Activated CD4-positive, alpha-beta T cell treated with anti-CD3 and anti-CD28 coated beads for 48 hours (primary cell): ENCODE measurements at regions not wholly inside any gene's neighbourhood (a gene's known extent, or its start where the extent isn't known, plus 50 kb on each side); places are given as distances from the start of the nearest gene placed in this dataset.
"Not testable (repeated sequence)": the region's sequence is repeated elsewhere in the genome, so short reads cannot be mapped to it uniquely, and the experiment has no call there.

Source experiments
- DNase-seq: peaks from one replicate; pipeline ENCODE4 v3.0.0-alpha.2; 2020

DNA sequence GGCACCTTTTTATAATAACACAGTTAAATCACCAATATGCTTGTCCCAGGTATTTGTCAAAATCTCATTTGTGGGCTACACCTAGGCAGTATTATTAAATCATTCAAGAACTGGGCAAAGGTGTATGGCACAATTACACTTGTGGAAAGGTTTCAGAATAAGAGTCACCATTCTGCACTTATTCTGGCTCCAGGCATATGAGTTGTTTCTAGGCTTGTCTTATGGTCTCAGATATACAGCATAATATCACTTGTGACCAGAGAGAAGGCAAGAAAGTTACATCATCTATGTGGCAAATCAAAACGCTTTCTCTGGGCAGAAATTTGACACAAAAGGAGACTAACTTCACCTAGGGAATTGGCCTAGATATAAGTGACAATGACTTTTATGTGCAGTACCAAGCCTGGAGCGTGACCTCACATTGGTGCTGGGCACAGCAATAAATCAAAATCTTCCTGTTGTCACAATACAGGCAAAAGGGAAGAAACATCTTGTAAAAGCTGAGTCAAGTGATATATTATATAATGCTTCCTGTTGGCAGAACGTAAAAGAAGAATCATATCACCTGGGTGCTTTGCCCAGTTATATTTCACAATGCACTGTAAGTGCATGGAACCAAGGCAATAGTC, 959.9 kb upstream of the AMELY start:
- no peak for DNase-seq

DNA sequence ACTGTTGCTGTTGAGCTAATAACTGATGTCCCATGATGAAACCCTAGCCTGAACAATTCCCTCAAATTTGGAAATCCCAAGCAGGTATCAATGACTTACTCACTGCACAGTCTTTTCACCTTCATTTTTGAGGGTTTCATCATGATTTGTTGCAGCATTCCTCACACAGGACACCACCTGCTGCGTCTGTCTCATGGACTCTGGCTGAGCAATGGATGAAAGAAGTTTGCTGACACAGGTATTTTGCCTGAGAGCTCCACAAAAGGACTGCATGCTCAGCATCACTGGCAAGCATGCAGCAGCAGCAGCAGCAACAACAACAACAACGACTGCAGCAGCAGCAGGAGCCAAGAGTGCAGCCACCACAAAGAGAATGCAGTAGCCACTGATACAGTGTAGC, 955.4 kb upstream of the AMELY start:
- DNase-seq = no peak

DNA sequence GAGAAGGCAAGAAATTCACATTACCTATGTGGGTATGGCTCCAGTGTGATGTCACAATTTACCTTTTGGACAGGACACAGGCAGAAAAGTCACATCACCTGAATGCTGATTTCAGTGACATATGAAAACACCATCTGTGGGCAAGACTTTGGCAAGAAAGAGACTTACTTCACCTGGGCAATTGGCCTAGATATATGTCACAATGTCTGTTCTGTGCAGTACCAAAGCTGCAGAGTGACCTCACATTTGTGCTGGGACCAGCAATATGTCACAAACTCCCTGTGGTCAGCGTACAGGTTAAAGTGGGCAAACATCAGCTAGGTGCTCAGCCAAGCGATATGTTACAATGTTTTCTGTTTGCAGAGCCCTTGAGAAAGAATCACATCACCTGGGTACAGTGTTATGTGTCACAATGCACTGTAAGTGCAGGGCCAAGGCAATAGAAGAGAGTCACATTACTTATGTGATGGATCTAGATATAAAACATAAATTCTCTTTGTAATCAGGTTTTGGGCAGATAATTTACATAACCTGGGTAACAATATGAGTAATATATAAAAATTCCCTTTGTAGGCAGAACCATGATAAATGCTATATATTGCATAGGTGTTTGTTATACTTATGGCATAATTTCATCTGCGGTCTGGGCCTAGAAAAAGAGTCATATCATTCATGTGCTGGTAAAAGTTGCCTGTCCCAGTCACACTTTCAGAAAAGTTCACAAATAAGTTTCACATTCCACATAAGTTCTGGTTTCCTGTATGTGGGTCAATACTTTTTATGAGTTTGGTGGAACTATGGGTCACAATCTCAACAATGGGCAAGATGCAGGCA, 949.4 kb upstream of the AMELY start:
- no peak for DNase-seq

DNA sequence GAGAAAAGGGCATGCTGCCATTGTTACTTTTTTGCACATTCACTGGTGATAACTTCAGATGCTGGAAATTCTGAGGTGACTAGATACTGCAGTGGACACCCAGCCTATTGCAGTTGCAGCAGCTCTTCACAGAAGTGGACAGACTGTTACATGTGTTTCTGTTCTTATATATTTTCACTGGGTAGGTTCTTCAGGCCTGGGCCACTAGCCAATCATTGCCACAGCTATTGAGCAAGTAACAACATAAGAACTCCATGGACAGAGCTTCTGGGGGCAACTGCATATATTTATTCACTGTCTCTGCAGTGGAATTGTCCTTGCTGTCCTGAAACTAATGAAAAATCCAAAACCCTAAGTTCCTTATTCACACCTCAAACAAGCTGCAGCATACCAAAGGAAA, 938.6 kb upstream of the AMELY start:
- DNase-seq = no peak

DNA sequence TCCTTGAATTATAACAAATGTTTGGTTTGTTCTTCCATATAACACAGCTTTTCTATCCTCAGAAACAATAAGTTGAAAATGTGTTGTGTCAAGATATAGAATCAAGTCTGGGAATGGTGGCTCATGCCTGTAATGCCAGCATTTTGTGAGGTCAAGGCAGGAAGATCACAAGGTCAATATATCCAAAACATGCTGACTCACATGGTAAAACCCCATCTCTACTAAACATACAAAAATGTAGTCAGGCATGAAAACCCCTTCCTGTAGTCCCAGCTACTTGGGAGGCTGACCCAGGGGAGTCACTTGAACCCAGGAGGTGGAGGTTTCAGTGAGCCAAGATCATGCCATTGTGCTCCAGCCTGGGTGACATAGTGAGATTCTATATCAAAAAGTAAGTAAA, 934.2 kb upstream of the AMELY start:
- no peak for DNase-seq

DNA sequence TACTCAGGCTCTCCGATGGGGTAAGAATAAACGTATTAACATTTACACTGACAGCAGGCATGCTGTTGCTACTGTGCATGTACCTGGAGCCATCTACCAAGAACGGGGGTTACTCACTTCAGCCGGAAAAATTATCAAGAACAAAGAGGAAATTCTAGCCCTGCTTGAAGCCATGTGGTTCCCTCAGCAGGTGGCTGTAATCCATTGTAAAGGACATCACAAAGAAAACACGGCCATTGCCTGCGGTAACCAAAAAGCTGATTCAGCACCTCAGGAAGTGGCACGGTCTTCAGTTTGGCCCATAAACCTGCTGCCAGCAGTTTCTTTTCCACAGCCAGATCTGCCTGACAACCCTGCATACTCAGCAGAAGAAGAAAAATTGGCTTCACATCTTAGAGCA, 925.5 kb upstream of the AMELY start:
- no peak for DNase-seq

DNA sequence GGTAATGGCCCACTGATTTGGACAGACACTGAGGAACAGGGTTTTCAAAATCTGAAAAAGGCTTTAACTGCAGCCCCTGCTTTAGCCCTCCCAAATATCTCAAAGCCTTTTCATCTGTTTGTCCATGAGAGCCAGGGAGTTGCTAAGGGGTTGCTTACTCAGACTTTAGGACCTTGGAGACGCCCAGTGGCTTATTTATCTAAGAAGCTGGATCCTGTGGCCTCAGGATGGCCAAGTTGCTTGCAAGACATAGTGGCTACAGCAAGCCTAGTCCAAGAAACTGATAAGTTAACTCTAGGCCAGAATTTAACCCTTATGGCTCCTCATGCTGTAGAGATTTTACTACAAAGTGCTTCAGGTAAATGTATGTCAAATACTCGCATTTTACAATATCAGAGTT, 924.8 kb upstream of the AMELY start:
- DNase-seq = no peak

DNA sequence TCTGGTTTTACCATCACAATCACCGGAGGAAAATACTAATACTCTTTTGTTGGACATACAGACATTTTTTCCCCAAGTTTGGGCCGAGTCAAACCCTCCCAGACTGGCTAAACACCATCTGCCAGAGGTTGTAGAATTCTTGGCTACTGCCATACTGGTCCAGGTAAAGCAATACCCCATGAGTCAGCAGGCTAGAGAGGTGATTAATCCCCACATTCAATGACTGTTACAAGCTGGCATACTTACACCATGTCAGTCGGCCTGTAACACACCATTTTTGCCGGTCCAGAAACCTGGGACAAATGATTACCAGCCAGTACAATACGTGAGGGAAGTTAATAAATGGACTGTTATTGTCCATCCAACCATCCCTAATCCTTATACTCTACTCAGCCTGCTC, 923.9 kb upstream of the AMELY start:
- no peak for DNase-seq

DNA sequence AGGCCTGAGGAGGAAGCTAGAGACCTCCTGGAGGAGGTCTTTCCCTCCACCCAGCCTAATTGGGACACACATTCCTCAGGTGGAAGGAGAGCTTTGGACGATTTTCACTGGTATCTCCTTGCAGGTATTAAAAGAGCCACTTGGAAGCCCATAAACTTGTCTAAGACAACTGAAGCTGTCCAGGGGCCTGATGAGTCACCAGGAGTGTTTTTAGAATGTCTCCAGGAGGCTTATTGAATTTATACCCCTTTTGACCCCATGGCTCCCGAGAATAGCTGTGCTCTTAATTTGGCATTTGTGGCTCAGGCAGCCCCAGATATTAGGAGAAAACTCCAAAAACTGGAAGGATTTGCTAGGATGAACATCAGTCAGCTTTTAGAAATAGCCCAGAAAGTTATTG, 922.7 kb upstream of the AMELY start:
- no peak for DNase-seq

DNA sequence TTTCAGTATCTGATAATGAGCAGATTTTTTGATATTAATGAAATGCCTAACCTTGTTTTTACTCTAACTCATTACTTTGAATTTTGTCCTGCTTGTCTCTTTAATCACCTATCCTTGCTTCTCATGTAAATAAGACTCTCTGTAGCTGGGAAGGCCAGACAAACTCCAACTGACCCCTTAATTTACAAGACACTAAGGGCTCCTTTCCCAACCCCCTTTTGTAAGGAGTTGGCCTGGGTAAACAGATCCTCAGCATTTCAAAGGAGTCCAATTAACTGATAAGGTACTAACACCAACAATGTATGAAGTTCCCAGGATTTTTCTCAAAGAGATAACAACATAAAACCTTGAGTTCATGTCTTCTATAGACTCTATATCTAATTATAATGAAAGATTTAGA, 919.3 kb upstream of the AMELY start:
- not testable (repeated sequence) for DNase-seq

DNA sequence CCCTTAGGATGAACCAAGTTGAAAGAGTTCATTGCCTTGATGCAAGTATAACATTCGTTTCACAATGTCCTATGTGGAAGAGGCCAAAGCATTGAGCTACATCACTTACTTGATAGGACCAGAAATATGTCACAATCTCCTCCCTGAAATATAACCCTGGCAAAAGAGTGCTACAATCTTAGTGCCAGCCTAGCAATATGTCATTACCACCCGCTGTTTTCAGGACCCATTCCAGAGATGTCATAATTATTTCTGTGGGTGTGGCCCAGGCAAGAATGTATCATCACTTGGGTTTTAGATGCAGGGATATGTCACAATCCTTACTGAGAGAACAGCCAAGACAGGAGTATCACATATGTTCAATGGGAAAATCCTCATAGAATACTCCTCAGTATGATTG, 915.0 kb upstream of the AMELY start:
- DNase-seq = no peak

DNA sequence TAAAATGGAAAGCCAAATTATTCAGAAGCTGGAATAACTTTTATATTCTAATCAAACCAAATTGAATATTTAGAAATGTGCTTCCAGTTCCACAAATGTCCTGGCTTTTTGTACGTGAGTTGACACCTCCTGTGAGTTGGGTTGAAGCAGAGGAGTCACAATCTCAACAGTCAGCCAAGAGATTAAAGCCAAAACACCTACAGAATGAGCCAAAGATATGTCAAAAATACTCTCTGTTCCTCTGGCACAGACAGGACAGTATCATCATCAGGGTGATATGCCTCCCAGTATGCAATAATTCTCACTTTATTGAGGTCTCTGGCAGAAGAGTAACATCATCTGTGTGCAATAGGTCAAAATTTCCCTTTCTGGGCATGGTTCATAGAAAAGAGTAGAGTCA, 914.3 kb upstream of the AMELY start:
- no peak for DNase-seq

DNA sequence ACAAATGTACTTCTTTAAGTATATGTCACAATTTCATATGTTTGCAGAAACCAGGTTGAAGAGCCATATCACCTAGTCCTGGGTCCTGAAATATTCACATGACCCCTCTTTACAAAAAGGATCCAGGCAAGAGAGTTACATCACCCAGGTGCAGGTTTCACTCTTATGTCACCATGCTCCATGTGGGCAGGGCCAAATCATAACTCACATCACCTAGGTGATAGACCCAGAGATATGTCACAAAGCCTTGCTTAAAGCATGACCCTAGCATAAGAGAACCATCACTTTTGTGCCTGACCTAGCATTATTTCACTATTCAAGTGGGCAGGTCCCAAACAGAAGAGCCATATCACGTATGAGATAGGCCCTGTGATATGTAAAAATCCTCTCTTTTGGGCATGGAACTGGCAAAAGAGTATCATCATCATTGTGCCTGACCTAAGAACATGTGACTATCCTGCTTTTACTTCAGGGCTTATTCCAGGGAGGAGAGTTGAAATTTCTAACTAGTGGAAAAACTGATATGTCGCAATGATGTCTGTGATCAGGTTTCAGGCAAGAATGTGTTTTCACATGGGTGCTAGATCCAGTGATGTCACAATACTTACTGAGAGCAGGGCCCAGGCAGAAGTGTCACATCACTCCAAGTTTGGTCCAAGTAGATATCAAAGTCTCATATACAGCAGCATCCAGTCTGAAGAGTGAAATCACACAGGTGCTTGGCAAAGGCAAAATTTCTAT, 909.9 kb upstream of the AMELY start:
- DNase-seq = no peak

DNA sequence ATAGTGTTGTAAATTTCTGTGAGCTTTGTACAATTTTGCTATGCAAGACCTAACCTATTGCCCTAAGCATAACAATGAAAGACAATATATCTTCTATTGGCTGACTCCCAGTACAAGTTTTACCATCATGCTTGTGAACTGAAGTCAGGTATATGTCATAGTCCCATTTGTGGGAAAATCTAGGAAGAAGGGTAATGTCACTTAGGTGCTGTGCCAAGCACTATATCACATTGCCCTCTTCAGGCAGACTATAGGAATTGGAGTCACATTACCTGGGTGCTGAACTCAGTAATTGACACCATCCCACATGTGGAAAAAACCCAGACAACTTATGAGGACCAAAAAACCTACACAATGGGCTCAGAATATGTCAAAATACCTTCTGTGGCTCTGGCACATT, 907.4 kb upstream of the AMELY start:
- DNase-seq = no peak

DNA sequence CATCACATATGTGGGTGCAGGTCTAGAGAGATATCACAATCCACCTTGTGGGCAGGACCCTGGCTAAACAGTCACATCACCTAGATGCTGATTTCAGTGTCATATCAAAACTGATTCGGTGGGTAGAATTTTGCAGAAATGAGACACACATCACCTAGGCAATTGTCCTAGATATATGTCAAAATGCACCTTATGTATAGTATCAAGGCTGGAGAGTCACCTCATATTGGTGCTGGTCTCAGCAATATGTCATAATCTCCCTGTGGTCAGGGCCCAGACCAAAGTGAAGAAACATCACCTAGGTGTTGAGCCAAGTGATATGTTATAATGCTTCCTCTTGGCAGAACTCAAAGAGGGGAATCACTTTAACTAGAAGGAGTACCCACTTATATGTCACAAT, 905.0 kb upstream of the AMELY start:
- DNase-seq = no peak

DNA sequence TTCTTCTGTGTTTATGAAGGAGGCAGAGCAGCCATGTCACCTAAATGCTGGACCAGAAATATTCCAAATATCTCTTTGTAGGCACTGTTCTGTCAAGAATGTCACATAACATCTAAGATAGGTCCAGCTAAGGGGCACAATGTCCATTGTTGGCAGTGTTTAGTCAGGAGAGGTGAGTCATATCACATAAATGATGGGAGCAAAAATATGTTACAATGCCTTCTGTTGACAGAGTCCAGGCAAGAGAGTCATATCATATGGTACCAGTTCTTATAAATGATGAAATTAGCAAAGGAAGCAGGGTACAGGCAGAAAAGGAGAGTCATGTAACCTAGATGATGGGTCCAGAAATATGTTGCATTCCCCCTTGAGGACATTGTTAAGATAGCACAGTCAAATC, 904.4 kb upstream of the AMELY start:
- DNase-seq = no peak

DNA sequence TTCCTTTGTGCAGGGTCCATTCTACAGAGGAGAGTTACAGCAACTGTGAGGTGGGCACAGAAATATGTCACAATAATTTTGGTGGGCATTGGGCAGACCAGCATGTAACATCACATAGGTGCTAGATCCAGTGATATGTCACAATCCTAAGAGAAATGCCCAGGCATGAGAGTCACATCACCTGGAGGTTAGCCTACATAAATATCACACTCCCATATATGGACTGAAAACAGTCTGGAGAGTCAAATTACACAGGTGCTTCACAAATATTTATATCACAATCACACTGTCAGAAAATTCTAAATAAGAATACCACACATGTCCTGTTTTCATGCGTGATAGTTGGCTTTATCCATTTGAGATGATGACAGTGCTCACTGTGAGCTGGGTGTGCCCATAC, 903.7 kb upstream of the AMELY start:
- no peak for DNase-seq

DNA sequence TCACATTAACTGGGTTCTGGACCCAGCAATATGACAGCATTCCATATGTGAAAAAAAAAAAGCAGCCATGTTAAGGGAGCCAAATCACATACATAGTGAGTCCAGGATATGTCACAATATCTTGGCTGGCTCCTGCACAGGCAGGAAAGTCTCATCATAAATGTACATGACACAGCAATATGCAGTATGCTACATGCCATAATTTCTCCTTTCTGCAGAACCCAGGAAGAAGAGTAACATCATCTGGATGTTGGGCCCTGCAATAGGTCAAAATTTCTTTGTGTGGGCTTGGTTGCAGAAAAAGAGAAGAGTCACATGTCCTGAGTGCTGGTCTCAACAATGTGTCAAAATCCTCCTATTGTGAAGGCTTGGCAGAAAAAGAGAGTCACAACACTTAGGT, 902.8 kb upstream of the AMELY start:
- DNase-seq = no peak

DNA sequence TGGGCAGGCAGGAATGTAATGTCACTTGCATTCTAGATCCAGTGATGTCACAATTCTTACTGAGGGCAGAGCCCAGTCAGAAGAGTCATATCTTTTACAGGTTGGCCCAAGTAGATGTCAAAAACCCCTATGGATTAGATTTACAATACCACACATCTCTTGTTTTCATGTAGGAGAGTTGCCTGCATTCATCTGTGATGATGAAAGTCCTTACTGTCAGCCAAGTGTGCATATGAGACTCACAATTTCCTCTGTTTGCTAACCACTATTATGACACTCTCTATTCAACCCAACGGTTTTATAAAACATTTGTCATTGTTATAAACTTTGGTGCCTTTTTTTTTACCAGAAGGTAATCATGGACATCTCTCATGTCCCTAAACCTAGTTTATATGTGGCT, 898.8 kb upstream of the AMELY start:
- DNase-seq = no peak

DNA sequence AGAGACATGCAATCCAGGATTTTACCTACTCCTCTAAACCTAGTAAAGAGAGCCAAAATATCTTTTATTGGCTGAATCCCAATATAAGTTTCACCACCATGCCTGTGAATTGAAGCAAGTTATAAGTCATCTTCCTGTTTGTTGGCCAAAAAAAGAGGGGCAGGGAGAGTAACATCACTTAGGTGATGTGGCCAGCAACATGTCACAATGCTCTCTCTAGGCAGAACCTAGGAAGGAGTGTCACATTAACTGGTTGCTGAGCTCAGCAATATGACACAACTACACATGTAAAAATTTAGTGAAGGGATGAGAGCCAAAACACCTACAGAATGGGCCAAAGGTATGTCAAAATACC, 895.9 kb upstream of the AMELY start:
- no peak for DNase-seq

DNA sequence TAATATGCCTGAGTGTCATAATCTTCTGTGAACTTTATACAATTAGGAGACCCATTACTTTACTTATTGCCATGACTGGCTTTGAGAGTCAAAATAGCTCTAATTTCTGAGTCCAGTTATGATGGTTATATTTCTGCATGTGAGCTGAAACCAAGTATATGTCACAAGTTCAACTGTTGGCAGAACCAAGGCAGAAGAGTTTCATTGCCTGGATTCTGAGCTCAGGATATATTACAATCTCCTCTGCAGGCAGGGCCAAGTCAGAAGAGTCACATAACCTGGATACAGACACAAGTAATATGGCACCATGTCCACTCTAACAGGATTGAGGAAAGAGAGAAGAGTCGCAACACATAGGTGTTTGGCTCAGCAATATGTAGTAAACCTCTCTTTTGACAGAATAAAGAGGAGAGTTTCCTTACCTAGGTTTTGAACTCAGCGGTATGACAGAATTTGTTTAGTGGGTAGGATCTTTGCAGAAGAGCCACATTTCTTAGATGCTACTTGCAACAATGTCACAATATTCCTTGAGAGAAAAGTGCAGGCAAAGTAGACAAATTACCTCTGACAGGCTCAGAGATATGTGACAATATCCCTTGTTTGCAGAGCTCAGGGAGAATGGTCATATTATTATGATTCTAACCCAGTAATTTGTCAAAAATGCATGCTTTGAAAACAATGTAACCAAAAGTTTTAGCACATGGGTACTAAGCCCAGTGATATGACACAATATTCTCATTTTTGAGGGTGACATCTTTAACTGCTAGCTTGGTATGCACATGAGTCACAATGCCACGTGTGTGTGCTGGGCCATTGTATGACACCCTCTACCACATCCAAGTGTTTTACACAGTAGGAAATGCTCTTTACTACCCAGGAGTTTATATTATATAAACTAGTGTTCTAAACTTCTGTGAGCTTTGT, 895.3 kb upstream of the AMELY start:
- no peak for DNase-seq

DNA sequence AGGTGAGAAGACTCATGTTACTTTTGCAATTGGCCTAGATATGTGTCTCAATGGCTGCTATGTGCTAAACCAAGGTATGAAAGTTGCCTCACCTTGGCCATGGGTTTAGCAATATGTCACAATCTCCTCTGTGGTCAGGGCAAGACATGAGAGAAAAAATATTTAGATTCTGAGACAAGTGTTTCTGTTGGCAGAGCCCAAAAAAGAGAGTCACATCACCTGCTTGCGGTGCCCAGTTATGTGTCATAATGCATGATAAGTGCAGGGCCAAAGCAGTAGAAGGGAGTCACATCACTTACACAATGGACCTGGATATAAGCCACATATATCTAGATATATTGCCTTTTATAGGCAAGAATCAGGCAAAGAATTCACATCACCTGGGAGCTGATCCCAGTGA, 894.1 kb upstream of the AMELY start:
- DNase-seq = no peak

DNA sequence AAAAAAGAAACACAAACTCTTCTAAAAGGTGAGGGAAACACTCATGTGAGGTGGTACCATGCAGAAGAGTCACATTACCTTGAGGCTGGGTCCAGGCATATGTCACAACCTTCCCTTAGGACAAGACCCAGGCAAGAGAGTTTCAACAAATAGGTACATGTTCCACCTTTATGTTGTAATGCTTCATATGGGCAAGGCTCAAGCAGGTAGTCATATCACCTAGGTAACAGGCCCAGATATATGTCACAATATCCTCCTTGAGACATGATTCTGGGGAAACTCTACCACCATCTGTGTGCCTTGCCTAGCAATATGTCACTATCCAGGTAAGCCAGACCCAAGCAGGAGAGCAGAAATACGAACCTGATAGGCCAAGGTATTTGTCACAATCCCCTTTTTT, 892.2 kb upstream of the AMELY start:
- no peak for DNase-seq
